HEK293 (cell line): ENCODE measurements at regions not wholly inside any gene's neighbourhood (a gene's known extent, or its start where the extent isn't known, plus 50 kb on each side); places are given as distances from the start of the nearest gene placed in this dataset.

Experiments
- CTCF ChIA-PET: fragments of 350-600 bp; formaldehyde crosslinking; extraction: SDS; loops from one replicate; lab custom pipeline; 2021; ENCODE audit warnings: antibody characterized with exemption; lab: Yijun Ruan, JAX
- POLR2A ChIA-PET: fragments of 300-600 bp; formaldehyde crosslinking; extraction: SDS; loops from one replicate; lab custom pipeline; 2020; ENCODE audit warnings: antibody characterized with exemption, inconsistent platforms; lab: Yijun Ruan, JAX
- H3K27ac ChIP-seq: fragments of 200-500 bp; sonication (Bioruptor generic); 2 replicates; pipeline ENCODE4 v1.5.1; 2014; ENCODE audit warnings: low read depth, low read length, control low read depth, inconsistent platforms; ENCODE audit errors: extremely low read depth
- H3K36me3 ChIP-seq, 2 experiments: fragments of 200-500 bp in 1 of 2; sonication (Bioruptor generic) in 1 of 2; 1 replicate in 1 of 2; 2 replicates in 1 of 2; pipeline ENCODE4 v1.5.1; 2014 to 2017; ENCODE audit warnings: inconsistent platforms in 2 of 2, low read length in 2 of 2; ENCODE audit not compliant: control insufficient read depth in 2 of 2, insufficient read depth in 1 of 2
- H3K4me1 ChIP-seq: fragments of 200-500 bp; sonication (Bioruptor generic); 2 replicates; pipeline ENCODE4 v1.5.1; 2014; ENCODE audit warnings: mild to moderate bottlenecking, low read length, inconsistent platforms; ENCODE audit not compliant: control insufficient read depth, insufficient read depth
- H3K4me3 ChIP-seq: 2 replicates; pipeline ENCODE4 v1.5.1; 2011; ENCODE audit warnings: low read depth, mild to moderate bottlenecking, control low read depth, low read length, moderate library complexity
- H3K9me3 ChIP-seq: fragments of 200-500 bp; sonication (Bioruptor generic); 2 replicates; pipeline ENCODE4 v1.5.1; 2014; ENCODE audit warnings: low read depth, low read length, inconsistent platforms; ENCODE audit not compliant: control insufficient read depth, insufficient read depth
- BCL11A ChIP-seq: fragments of 450-650 bp; formaldehyde crosslinking; IDR thresholded peaks from 2 replicates; pipeline ENCODE4 v1.5.1; 2016; ENCODE audit warnings: low read depth, missing biosample characterization, missing genetic modification characterization
- BCL11B ChIP-seq: fragments of 450-650 bp; formaldehyde crosslinking; IDR thresholded peaks from 2 replicates; pipeline ENCODE4 v1.5.1; 2016; ENCODE audit warnings: low read depth, missing biosample characterization, missing genetic modification characterization
- ELK4 ChIP-seq: IDR thresholded peaks from 2 replicates; pipeline ENCODE4 v1.6.1; 2011; ENCODE audit warnings: mild to moderate bottlenecking, low read depth, low read length, borderline replicate concordance
- GFI1B ChIP-seq: fragments of 450-650 bp; formaldehyde crosslinking; IDR thresholded peaks from 2 replicates; pipeline ENCODE4 v1.5.1; 2016; ENCODE audit warnings: missing biosample characterization, missing genetic modification characterization
- GLI2 ChIP-seq: fragments of 450-650 bp; formaldehyde crosslinking; IDR thresholded peaks from 2 replicates; pipeline ENCODE4; 2017; ENCODE audit warnings: missing biosample characterization, missing genetic modification characterization, low read depth, borderline replicate concordance
- GLI4 ChIP-seq: fragments of 450-650 bp; formaldehyde crosslinking; IDR thresholded peaks from 2 replicates; pipeline ENCODE4 v1.5.1; 2016; ENCODE audit warnings: missing biosample characterization, missing genetic modification characterization
- SCRT1 ChIP-seq: fragments of 450-650 bp; formaldehyde crosslinking; IDR thresholded peaks from 2 replicates; pipeline ENCODE4 v1.5.1; 2016; ENCODE audit warnings: missing biosample characterization, missing genetic modification characterization, borderline replicate concordance
- SP7 ChIP-seq: fragments of 450-650 bp; formaldehyde crosslinking; IDR thresholded peaks from 2 replicates; pipeline ENCODE4 v1.5.1; 2016; ENCODE audit warnings: missing biosample characterization, missing genetic modification characterization
- ZEB2 ChIP-seq: fragments of 450-650 bp; formaldehyde crosslinking; IDR thresholded peaks from 2 replicates; pipeline ENCODE4 v1.5.1; 2016; ENCODE audit warnings: missing biosample characterization, missing genetic modification characterization
- ZFP37 ChIP-seq: fragments of 450-650 bp; formaldehyde crosslinking; IDR thresholded peaks from 2 replicates; pipeline ENCODE4 v1.5.1; 2016; ENCODE audit warnings: missing biosample characterization, missing genetic modification characterization
- ZNF138 ChIP-seq: fragments of 450-650 bp; formaldehyde crosslinking; IDR thresholded peaks from 2 replicates; pipeline ENCODE4 v1.5.1; 2016; ENCODE audit warnings: missing biosample characterization, missing genetic modification characterization, borderline replicate concordance
- ZNF16 ChIP-seq: fragments of 450-650 bp; formaldehyde crosslinking; IDR thresholded peaks from 2 replicates; pipeline ENCODE4 v1.5.1; 2016; ENCODE audit warnings: low read depth, missing biosample characterization, missing genetic modification characterization
- ZNF202 ChIP-seq: fragments of 450-650 bp; formaldehyde crosslinking; IDR thresholded peaks from 2 replicates; pipeline ENCODE4 v1.5.1; 2016; ENCODE audit warnings: missing biosample characterization, missing genetic modification characterization, borderline replicate concordance
- ZNF473 ChIP-seq: fragments of 450-650 bp; formaldehyde crosslinking; IDR thresholded peaks from 2 replicates; pipeline ENCODE4 v1.5.1; 2017; ENCODE audit warnings: missing biosample characterization, missing genetic modification characterization
- ZNF514 ChIP-seq: fragments of 450-650 bp; formaldehyde crosslinking; IDR thresholded peaks from 2 replicates; pipeline ENCODE4 v1.5.1; 2016; ENCODE audit warnings: missing biosample characterization, missing genetic modification characterization
- ZNF580 ChIP-seq: fragments of 450-650 bp; formaldehyde crosslinking; IDR thresholded peaks from 2 replicates; pipeline ENCODE4 v1.5.1; 2016; ENCODE audit warnings: missing biosample characterization, missing genetic modification characterization
- ZNF600 ChIP-seq: fragments of 450-650 bp; formaldehyde crosslinking; IDR thresholded peaks from 2 replicates; pipeline ENCODE4 v1.5.1; 2016; ENCODE audit warnings: missing biosample characterization, missing genetic modification characterization
- ZNF623 ChIP-seq: fragments of 450-650 bp; formaldehyde crosslinking; IDR thresholded peaks from 2 replicates; pipeline ENCODE4 v1.5.1; 2016; ENCODE audit warnings: missing biosample characterization, missing genetic modification characterization
- ZNF626 ChIP-seq: fragments of 450-650 bp; sonication (Bioruptor Pico); formaldehyde crosslinking; IDR thresholded peaks from 2 replicates; pipeline ENCODE4 v1.5.1; 2018; ENCODE audit warnings: missing biosample characterization, missing genetic modification characterization, inconsistent platforms
- ZNF677 ChIP-seq: fragments of 450-650 bp; IDR thresholded peaks from 2 replicates; pipeline ENCODE4 v1.5.0; 2018; ENCODE audit warnings: missing biosample characterization, mild to moderate bottlenecking, missing genetic modification characterization, moderate library complexity
- ZNF692 ChIP-seq: fragments of 450-650 bp; formaldehyde crosslinking; IDR thresholded peaks from 2 replicates; pipeline ENCODE4 v1.5.1; 2016; ENCODE audit warnings: missing biosample characterization, missing genetic modification characterization
- ZNF701 ChIP-seq: fragments of 450-650 bp; formaldehyde crosslinking; IDR thresholded peaks from 2 replicates; pipeline ENCODE4 v1.5.1; 2016; ENCODE audit warnings: missing biosample characterization, missing genetic modification characterization
- ZNF707 ChIP-seq: fragments of 450-650 bp; formaldehyde crosslinking; IDR thresholded peaks from 2 replicates; pipeline ENCODE4 v1.5.1; 2016; ENCODE audit warnings: missing biosample characterization, missing genetic modification characterization
- ZNF768 ChIP-seq: fragments of 450-650 bp; formaldehyde crosslinking; IDR thresholded peaks from 2 replicates; pipeline ENCODE4 v1.5.1; 2018; ENCODE audit warnings: missing biosample characterization, mild to moderate bottlenecking, missing genetic modification characterization
- TF ChIP-seq, protein P1 (sequence below): fragments of 450-650 bp; formaldehyde crosslinking; IDR thresholded peaks from 2 replicates; pipeline ENCODE4 v1.5.1; 2017; ENCODE audit warnings: missing biosample characterization, missing genetic modification characterization

DNA sequence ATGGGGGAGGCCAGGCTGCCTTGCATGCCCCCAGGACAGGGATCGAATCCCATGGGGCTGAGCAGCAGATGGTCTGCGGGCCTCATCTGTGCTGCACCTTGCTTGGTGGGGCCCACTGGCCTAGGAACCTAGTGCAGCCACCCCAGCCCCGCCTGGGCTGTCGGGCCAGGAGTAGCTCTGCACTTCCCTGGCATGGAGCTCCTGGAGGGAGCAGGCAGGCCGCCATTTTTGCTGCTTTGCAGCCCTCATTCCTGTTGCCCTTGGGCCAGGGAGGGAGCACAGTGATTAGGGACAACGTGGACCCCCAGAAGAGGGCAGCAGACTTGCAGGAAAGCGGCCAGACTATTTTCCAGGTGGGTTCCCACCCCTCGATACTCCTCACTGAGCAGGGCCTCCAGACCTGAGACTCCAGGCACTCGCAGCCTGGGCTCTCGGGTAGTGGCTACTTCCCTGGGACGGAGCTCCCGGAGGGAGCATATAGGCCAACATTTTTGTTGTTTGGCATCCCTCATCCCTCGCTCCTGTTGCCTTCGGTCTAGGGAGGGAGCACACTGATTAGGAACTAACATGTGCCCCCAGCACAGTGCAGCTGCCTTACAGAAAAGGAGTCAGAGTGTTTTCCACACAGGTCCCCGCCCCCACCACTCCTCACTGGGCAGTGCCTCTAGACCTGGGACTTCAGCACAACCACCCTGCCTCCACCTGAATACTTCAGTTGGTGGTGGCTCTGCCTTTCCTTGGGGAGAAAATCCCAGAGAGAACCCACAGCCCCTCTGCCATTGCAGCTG, 99.5 kb downstream of the MAIP1 start (continued):
- no peak for TF ChIP-seq ZNF692 (tag by site-specific recombination)
- TF ChIP-seq ZNF701 (tag by site-specific recombination): no peak
- no peak for TF ChIP-seq ZEB2 (tag by site-specific recombination)

GRCh38 chr2:200056105-200056504, 100.7 kb downstream of the MAIP1 start:
- Histone ChIP-seq H3K4me1 (no peaks in the 10 kb centered on the region), H3K36me3 (no peaks in the 10 kb centered on the region), H3K4me3 (no peak overlapping the region), H3K9me3 (no peaks in the 10 kb centered on the region)
- CTCF ChIA-PET: no interaction called here
- no peak for TF ChIP-seq ZNF623 (tag by site-specific recombination)
- TF ChIP-seq ZNF580: no peak
- no peak for TF ChIP-seq ZFP37 (tag by site-specific recombination)
- no peak for TF ChIP-seq ZNF626
- TF ChIP-seq ZNF768 (tag by site-specific recombination): no peak
- no peak for TF ChIP-seq ZNF16 (tag by site-specific recombination)
- TF ChIP-seq, all 188 proteins: peak for 0
- H3K27ac ChIP-seq: no peak overlapping the region
- POLR2A ChIA-PET: no interaction called here

DNA sequence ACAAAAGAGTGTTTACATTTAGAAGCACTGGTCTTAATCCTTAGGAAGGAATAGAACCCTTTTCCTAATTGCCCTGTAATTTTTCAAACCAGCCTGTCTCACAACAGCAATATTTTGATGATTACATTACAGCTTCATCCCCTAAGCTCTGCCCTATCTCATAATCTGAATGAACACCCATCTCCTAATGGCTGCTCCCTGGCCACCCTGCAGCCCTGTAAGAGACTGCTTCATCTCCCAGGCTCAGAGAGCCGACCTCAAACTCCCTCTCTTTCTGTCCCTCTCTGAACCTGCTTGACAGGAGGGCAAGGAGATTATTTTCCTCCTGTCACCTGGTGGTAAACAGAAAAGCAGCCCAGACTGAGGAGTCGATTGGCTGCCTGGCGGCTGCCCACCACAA, 107.8 kb downstream of the MAIP1 start:
- POLR2A ChIA-PET: no interaction called here
- H3K4me3 ChIP-seq: no peak overlapping the region
- TF ChIP-seq ZNF677 (no peak), ZNF600 (no peak), ZNF707 (tag by site-specific recombination) (no peak), SCRT1 (tag by site-specific recombination) (no peak), GLI4 (no peak), BCL11B (no peak), ZNF514 (tag by site-specific recombination) (no peak)
- TF ChIP-seq, all 188 proteins: peak for 0
- CTCF ChIA-PET: no interaction called here
- no peaks in the 10 kb centered on the region for H3K4me1 ChIP-seq
- H3K36me3 ChIP-seq: no peaks in the 10 kb centered on the region
- no peak overlapping the region for H3K27ac ChIP-seq
- H3K9me3 ChIP-seq: no peaks in the 10 kb centered on the region

DNA sequence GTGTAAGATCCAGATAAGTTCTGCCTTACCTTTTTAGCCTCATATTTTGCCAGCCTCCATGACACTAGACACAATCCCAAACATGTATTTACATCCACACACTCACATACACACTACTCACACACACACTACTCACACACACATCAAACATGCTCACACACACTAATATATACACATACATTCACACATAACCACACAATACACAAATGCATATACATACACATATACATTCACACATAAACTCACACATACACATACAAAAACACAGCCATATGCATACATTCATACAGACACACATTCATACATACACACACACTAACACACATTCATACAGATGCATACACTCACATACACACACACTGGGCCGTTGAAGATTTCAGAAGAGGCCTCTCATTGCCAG, 109.5 kb downstream of the MAIP1 start:
- no peak overlapping the region for H3K4me3 ChIP-seq
- H3K36me3 ChIP-seq: no peaks in the 10 kb centered on the region
- ChIA-PET POLR2A (no interaction called here), CTCF (no interaction called here)
- no peaks in the 10 kb centered on the region for H3K4me1 ChIP-seq
- H3K9me3 ChIP-seq: no peaks in the 10 kb centered on the region
- no peak for TF ChIP-seq SP7
- no peak for TF ChIP-seq BCL11A (tag by site-specific recombination)
- no peak for TF ChIP-seq ZNF202 (tag by site-specific recombination)
- TF ChIP-seq ZNF473 (tag by site-specific recombination): no peak
- no peak for TF ChIP-seq ZNF692 (tag by site-specific recombination)
- TF ChIP-seq GFI1B (tag by site-specific recombination): no peak
- no peak for TF ChIP-seq ELK4
- TF ChIP-seq ZNF138 (tag by site-specific recombination): no peak
- no peak for TF ChIP-seq GLI4
- TF ChIP-seq GLI2 (tag by site-specific recombination): no peak
- TF ChIP-seq, protein P1, sequence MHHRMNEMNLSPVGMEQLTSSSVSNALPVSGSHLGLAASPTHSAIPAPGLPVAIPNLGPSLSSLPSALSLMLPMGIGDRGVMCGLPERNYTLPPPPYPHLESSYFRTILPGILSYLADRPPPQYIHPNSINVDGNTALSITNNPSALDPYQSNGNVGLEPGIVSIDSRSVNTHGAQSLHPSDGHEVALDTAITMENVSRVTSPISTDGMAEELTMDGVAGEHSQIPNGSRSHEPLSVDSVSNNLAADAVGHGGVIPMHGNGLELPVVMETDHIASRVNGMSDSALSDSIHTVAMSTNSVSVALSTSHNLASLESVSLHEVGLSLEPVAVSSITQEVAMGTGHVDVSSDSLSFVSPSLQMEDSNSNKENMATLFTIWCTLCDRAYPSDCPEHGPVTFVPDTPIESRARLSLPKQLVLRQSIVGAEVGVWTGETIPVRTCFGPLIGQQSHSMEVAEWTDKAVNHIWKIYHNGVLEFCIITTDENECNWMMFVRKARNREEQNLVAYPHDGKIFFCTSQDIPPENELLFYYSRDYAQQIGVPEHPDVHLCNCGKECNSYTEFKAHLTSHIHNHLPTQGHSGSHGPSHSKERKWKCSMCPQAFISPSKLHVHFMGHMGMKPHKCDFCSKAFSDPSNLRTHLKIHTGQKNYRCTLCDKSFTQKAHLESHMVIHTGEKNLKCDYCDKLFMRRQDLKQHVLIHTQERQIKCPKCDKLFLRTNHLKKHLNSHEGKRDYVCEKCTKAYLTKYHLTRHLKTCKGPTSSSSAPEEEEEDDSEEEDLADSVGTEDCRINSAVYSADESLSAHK (tag by site-specific recombination): no peak
- no peak overlapping the region for H3K27ac ChIP-seq
